Psoas muscle (tissue), 7 donors: ENCODE measurements at regions not wholly inside any gene's neighbourhood (a gene's known extent, or its start where the extent isn't known, plus 50 kb on each side); places are given as distances from the start of the nearest gene placed in this dataset.
A peak's percentile ranks its signal among the peaks of the same experiment; 100 is the strongest.

ENCODE experiments used
- ATAC-seq, 4 donors: fragments of 200-7000 bp; cut with Tn5 transposase; one replicate each; pipeline ENCODE4 v1.9.1; 2020; ENCODE audit warnings: moderate library complexity in 3 of 4, mild to moderate bottlenecking in 2 of 4
- DNase-seq, 2 donors: peaks; one replicate each; pipeline ENCODE4 v3.0.0-alpha.2; 2020
- H3K27ac ChIP-seq: fragments of 200-600 bp; one replicate; pipeline ENCODE4 v1.8.0; 2022
- H3K27me3 ChIP-seq, 3 donors: fragments of 200-600 bp in 1 of 3; one replicate each; pipeline versions ENCODE4 v1.6.1 to v1.8.0; 2013 to 2022; ENCODE audit warnings: low read length in 2 of 3, mild to moderate bottlenecking in 2 of 3, moderate library complexity in 1 of 3; ENCODE audit not compliant: insufficient read depth in 3 of 3
- H3K36me3 ChIP-seq, 2 donors: fragments of 200-600 bp in 1 of 2; one replicate each; pipeline versions ENCODE4 v1.6.1 to v1.8.0; 2013 to 2022; ENCODE audit warnings: low read depth in 1 of 2, mild to moderate bottlenecking in 1 of 2, moderate library complexity in 1 of 2; ENCODE audit not compliant: insufficient read depth in 1 of 2
- H3K4me1 ChIP-seq: fragments of 200-600 bp; one replicate; pipeline ENCODE4 v1.8.0; 2022
- H3K4me3 ChIP-seq: fragments of 200-600 bp; one replicate; pipeline ENCODE4 v1.8.0; 2022; ENCODE audit warnings: mild to moderate bottlenecking
- H3K9me3 ChIP-seq: fragments of 200-600 bp; one replicate; pipeline ENCODE4 v1.8.0; 2022
- WGBS, 3 donors: extraction: QIAGEN DNeasy Blood & Tissue Kit; methylation state at CpG; one replicate each; pipeline versions ENCODE4 v1.1.6 to v1.1.7; 2013; 5-methylcytosine and 5-hydroxymethylcytosine counted together
- intact Hi-C, 2 donors: fragments of 100-400 bp; cut with DNase I; formaldehyde crosslinking; loops; one replicate each; pipeline versions ENCODE4 v1.11.0 to v1.14.2; 2022
- TF ChIP-seq, protein P1 (sequence below): fragments of 200-600 bp; IDR thresholded peaks from one replicate; pipeline ENCODE4 v1.8.0; 2022; ENCODE audit warnings: antibody characterized with exemption
- donor health status: healthy with polysubstance abuse.
- donor health status: DM: no; HTN: no; CAD: no; lungs with moderate emphysema.
- donor health status: Bipolar disorder and iron deficiency.
- donor health status: healthy.
- donor health status: DM: yes; HTN: yes; CAD: no.
- donor health status: DM: no; HTN: no; CAD: no.
- donor health status: DM: yes; HTN: yes; CAD: no.

DNA sequence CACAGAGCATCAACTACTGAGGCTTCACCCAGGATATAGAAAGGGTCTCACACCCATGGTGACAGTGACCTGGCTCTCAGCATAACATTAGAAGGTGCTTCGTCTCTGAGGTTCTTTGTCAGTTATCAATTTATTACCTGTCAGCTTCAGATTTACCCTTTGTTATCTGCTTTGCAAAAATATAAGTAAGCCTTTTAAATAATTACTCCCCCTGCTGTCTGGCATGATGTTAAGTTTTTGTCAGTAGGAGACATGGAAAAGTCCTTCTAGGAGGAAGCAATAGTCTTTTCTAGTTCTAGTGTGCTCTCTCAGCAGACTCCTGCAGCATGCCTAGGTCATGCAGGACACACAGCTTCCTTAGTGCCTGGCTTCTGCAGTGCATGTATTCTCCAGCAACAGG lies 149.9 kb downstream of the RDH14 start:
- Histone ChIP-seq H3K4me3 (no peak overlapping the region), H3K27me3 (no peaks in the 10 kb centered on the region), H3K27ac (no peak overlapping the region), H3K36me3 (no peaks in the 10 kb centered on the region), H3K9me3 (no peaks in the 10 kb centered on the region), H3K4me1 (no peaks in the 10 kb centered on the region)
- DNase-seq (no peak), ATAC-seq (no peak)
- 79 to 93% (median 82%) methylated on average over 1 of the region's 1 CpG for WGBS, 3 donors
- intact Hi-C loops = no loop called here
- TF ChIP-seq, protein P1, sequence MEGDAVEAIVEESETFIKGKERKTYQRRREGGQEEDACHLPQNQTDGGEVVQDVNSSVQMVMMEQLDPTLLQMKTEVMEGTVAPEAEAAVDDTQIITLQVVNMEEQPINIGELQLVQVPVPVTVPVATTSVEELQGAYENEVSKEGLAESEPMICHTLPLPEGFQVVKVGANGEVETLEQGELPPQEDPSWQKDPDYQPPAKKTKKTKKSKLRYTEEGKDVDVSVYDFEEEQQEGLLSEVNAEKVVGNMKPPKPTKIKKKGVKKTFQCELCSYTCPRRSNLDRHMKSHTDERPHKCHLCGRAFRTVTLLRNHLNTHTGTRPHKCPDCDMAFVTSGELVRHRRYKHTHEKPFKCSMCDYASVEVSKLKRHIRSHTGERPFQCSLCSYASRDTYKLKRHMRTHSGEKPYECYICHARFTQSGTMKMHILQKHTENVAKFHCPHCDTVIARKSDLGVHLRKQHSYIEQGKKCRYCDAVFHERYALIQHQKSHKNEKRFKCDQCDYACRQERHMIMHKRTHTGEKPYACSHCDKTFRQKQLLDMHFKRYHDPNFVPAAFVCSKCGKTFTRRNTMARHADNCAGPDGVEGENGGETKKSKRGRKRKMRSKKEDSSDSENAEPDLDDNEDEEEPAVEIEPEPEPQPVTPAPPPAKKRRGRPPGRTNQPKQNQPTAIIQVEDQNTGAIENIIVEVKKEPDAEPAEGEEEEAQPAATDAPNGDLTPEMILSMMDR = no peak

DNA sequence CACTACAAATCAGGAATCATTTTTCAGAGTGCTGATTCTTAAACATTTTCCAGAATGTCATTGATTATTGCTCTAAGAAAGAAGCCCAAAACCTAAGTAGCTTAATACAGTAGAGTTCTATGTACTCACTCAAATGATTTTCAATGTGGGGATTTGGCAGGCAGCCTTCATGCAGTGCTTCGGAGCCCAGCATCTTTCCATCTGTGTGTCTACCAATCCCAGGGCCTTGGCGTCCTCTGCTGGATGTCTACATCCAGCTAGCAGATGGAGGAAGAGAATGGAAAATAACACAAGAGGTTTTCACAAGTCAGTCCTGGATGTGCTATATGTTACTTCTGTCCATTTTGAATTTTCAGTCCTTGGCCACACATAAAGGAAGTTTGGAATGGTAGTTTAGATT lies 151.8 kb downstream of the RDH14 start:
- H3K9me3 ChIP-seq = no peaks in the 10 kb centered on the region
- no peaks in the 10 kb centered on the region for H3K27me3 ChIP-seq
- ATAC-seq (no peak), DNase-seq (no peak)
- TF ChIP-seq, protein P1 = no peak
- no peak overlapping the region for H3K27ac ChIP-seq
- no peak overlapping the region for H3K4me3 ChIP-seq
- intact Hi-C loops = no loop called here
- no peaks in the 10 kb centered on the region for H3K4me1 ChIP-seq
- H3K36me3 ChIP-seq = no peaks in the 10 kb centered on the region
- 83 to 91% (median 87%) methylated on average over 2 of the region's 2 CpGs for WGBS, 3 donors

DNA sequence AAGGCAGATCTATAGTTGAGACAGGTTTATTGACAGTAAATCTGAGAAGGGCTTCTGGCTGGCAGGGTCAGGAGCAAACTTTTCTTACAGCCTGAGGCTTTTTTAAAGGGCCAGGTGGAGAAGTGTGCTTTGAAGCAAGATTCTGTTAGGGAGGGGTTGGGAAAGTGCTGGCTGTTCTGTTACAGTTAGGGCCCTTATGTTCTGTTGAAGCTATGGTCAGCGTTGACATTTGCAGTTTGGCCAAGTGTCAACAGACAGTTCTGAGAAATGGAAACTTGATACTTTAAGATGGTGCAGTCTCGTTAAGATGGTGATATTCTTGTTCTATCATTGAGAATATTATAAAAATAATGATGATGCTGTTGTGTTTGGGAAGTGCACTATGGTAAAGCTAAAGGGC lies 154.2 kb downstream of the RDH14 start:
- Histone ChIP-seq H3K27me3 (no peaks in the 10 kb centered on the region), H3K4me3 (no peak overlapping the region), H3K9me3 (no peaks in the 10 kb centered on the region), H3K36me3 (no peaks in the 10 kb centered on the region), H3K27ac (no peak overlapping the region), H3K4me1 (no peaks in the 10 kb centered on the region)
- ATAC-seq (peak in 1 of 4 donors; percentile 51), DNase-seq (no peak)
- WGBS, 3 donors = 15 to 32% (median 28%) methylated on average over 2 of the region's 2 CpGs
- TF ChIP-seq, protein P1 = no peak
- intact Hi-C loops = no loop called here

DNA sequence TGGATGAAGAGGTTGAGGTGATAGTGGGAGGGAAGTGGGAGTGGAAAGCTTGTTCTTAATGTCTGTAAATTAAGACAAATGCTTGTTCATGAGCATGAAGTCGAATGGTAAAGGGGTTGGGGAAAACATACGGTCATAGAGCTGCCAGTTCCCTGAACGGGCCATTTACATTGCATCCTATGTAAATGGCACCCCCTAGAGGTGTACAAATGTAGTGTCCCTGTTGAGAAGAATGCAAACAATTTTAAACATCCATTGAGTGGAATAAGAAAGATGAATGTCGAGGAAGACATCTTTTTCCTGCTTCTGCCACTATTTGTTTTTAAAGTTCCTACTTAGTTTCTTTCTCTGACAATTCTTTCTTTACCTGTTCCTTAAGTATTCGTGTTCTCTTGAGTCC lies 155.7 kb downstream of the RDH14 start:
- ATAC-seq (no peak), DNase-seq (no peak)
- Histone ChIP-seq H3K27ac (no peak overlapping the region), H3K4me1 (no peaks in the 10 kb centered on the region), H3K4me3 (no peak overlapping the region), H3K9me3 (no peaks in the 10 kb centered on the region), H3K27me3 (no peaks in the 10 kb centered on the region), H3K36me3 (no peaks in the 10 kb centered on the region)
- 61 to 69% (median 66%) methylated on average over 5 of the region's 5 CpGs for WGBS, 3 donors
- TF ChIP-seq, protein P1 = peak; percentile 11
- intact Hi-C loops = no loop called here

DNA sequence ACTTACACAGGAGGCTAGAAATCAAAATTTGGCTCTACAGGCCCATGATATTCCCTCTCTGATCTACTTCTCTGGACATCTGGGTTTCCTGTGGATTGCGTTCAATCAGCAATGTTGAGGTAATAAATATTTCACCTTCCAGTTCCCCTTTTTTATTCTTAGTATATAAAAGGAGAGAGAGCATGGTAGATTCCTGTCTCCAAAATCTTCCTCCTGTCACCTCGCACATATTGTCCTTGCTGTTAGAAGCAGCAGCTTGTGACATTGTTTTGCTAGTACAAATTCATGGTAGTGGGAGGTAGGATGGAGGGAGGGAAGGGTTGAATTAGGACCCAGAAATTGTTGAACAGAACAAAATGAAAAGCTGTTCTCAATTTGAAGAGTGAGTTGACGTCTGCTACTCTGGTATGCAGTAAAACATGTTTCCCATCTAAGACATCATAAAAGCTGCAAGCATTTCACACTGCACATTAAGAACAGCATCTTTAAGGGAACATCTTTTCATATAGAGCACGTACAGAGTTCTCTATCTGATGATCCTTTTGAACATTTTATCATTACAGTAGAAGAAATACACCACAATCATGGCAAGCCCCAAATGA lies 156.4 kb downstream of the RDH14 start:
- H3K4me3 ChIP-seq = no peak overlapping the region
- no peak for ATAC-seq
- intact Hi-C loops = no loop called here
- H3K4me1 ChIP-seq = no peaks in the 10 kb centered on the region
- no peaks in the 10 kb centered on the region for H3K27me3 ChIP-seq
- 70 to 76% (median 74%) methylated on average over 4 of the region's 4 CpGs for WGBS, 3 donors
- no peak for DNase-seq
- H3K27ac ChIP-seq = no peak overlapping the region
- TF ChIP-seq, protein P1 = no peak
- H3K9me3 ChIP-seq = no peaks in the 10 kb centered on the region
- no peaks in the 10 kb centered on the region for H3K36me3 ChIP-seq
